NCI-H82 (cell line): ENCODE measurements at regions not wholly inside any gene's neighbourhood (a gene's known extent, or its start where the extent isn't known, plus 50 kb on each side); places are given as distances from the start of the nearest gene placed in this dataset.

Experiments used
- DNase-seq: peaks from one replicate; lab custom pipeline; 2025; lab: John Stamatoyannopoulos, UW

GRCh38 chr7:28293527-28293835, 112.9 kb upstream of the JAZF1 start:
- DNase-seq, result no peak

- peak; percentile 76 for DNase-seq
Observed at GRCh38 chr7:28296571-28297483, 115.5 kb upstream of the CREB5 start.

- no peak for DNase-seq
Observed at GRCh38 chr7:28297801-28298459, 114.4 kb upstream of the CREB5 start.

DNA sequence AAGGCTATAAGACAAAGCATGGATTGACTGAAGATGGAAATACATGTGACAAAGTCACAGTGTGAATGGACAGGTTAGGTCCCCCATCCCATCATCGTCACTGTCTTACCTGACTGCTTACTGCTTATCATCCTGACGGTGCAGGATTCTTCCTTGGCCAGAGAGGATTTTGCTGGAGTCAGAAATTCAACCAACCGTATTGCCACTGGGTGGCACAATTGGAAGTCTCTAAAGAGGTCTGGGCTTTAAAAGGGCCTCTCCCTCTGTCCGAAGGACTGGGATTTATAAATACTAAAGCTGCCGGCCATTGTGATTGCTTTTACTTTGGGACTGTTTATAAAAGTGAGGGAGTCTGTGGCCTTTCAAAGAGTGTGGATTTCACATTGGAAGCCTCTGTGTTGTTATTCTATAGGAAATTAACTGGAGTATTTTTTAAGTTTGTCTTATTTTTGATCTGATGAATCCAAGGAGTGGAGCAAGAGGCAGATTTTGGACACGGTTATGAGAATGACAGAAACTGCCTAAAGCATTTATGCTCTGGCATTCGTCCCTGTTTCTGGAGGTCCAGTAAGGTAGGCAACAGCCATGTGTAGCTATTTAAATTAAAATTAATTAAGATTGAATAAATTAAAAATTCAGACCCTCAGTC, 113.3 kb upstream of the CREB5 start:
- DNase-seq, result peak; percentile 83

DNA sequence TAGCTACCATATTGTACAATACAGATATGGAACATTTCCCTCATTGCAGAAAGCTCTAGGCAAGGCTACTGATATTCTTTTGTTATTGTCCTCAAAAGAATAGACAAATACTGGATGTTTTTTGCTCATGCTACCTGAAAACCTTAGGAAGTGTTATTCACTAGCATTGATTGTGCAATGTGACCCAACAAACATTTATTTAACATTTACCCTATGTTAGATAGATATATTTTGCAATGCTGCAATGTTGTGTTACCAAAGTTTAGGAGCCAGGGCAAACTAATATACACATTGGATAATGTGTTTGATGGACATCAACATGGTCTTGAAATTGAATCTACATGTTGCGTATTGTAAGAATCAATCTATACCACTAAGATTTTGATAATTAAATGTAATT, 112.8 kb upstream of the CREB5 start:
- DNase-seq, result no peak

GRCh38 chr7:28300488-28300887, 111.8 kb upstream of the CREB5 start:
- DNase-seq, result no peak

GRCh38 chr7:28301148-28301641, 111.1 kb upstream of the CREB5 start:
- no peak for DNase-seq

- no peak for DNase-seq
Observed at GRCh38 chr7:28304290-28304689, 108.0 kb upstream of the CREB5 start.

DNA sequence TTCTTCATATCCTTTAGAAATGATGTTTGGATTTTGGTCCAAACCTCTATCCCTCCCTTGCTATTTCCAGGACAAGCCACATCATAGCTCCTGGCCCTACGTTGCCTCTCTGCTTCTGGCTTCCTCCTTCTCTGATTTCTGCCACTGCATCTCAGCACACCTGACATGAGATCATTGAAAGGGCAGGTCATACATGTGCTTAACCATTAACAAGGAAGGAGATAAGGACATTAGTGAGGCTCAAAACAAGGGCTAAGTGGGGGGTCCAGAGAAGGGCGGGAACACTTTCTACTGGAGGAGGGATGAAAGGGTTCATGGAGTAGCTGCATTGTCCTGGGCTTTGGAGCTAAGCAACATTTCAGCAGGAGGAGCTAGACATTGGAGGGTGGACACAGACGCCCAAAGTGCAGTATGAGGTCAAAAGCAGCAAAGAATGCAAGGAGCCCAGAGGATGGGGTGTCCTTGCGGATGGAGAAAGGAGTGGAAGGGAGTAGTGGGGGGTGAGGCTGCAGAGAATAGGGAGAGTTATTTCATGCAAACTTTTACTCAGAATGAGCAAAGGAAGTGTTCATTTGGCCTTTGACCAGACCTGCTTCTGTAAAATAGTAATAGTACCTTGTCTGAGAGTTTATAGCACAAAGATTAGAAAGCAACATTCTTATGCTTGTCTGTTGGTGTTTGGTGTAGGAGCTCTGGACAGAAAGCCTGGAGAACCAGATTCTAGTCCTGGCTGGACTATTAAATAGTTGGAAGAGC, 102.4 kb upstream of the CREB5 start:
- no peak for DNase-seq

GRCh38 chr7:28310460-28310848, 101.9 kb upstream of the CREB5 start:
- DNase-seq, result no peak

GRCh38 chr7:28311670-28312069, 100.6 kb upstream of the CREB5 start:
- DNase-seq, result no peak

DNA sequence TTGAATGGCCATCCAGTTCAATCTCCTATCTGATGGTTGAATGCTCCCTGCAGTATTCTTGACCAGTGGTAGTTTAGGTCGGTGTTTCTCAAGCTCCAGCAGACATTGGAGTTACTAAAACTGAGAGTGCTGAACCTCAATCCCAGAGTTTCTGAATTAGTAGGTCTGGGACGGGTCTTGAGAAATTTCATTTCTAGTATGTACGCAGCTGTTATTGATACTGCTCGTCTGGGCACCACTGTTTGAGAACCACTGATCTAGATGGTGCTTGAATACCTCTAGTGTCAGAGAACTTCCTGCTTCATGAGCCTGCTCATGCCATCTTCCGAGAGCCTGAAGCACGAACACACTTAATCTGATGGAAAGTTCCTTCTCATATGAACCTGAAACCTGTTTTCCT, 99.4 kb upstream of the CREB5 start:
- no peak for DNase-seq

DNA sequence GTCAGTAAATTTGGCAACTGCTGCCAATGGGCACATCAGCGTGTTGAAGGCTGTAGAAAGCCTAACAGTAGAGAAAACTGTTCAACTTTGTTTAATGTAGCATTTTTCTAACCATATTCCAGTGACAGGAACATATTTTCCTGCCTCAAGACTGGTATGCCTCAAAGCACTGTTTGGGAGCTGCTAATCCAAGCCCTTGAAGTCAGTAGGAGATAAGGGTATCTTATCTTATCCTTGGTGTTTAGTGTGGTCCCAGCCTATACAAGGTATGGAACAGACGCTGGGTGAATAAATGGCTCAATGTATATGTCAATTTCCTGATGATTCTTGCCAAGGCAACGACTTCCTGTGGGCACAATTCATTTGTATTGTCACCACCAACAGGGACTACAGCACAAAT, 97.5 kb upstream of the CREB5 start:
- DNase-seq, result no peak

DNA sequence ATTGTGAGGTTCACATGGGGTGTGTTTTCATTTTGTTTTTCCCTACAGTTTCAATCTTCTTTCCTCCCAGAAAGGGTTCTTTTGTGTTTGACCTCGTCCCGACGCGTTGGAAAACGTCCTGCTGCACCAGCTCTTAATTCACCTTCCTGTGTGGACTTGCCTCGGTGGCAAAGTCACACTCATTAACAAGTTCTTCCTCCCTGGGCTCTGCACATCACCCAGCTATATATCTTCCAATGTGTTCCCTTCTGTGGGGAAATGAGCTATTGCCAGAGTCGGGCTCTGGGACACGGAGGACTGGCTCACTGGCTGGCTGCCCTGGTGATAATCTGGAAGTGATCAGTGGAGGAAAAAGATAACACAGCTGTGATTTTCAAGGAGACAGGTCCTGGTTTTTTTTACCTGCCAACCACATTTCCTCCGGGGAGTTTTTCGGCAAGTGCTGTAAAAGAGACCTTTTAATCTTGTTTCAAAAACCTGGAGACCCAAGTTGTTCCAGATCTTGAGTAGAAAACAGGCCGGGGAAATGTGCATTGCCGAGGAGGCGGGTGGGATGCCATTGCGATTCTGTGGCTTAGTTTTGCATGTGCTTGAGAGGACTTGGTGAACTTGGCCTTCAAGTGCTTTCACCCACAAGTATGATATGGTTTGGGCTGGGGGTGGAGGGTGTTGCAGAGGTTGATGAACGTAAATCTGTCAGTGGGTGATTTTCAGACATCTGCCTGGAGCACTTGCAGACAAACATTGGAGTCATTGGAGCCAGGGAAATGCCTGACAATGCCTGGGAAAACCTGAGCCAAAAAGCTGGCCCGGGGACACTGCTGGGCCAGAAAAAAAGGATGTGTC, 96.5 kb upstream of the CREB5 start:
- no peak for DNase-seq

DNA sequence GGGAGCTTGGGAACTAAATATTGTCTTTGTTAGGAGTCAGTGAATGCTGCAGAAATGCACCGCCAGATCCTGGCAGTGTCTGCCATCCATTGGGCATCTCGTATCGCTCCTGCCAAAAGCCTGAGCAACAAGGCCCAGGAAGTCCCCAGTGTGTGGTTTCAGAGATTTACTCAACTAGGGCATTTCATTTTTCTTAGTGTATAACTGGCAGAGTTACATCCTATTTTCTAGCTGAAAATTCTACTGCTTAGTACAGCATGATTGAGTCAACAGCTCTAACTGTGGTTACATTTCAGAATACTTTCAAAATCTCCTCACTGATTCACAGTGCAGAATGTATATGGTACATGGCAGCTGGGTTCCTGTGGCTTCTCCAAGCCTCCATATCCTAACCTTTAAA, 95.8 kb upstream of the CREB5 start:
- no peak for DNase-seq

DNA sequence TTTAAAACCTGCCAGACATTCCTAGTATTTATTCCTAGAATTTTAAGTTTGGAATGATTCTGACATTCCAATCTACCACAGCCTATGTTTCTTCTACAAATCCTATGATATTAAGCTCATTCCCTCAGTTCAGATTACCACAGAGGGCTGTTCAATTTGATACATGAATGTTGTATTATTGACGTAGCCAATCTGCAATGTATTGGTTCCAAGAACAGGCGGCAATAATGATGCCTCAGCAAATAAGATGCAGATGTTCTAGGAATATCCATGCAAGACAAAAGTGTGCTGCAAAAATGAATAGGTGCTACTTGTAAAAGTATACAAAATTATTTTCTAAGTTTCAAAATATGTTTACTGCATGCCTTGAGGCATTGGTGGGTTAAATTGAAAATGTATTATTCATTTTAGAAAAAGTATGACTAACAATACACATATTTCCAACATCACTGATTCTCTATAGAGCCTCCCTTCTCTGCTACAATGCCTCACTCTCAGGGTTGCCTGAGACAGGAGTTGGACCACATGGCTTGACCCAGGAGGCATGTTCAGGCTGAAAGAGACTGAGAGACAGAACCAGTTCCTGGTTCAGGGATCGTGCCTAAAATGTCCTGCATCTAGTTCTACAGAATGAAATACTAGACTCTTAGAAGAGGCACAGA, 94.1 kb upstream of the CREB5 start:
- DNase-seq, result no peak

DNA sequence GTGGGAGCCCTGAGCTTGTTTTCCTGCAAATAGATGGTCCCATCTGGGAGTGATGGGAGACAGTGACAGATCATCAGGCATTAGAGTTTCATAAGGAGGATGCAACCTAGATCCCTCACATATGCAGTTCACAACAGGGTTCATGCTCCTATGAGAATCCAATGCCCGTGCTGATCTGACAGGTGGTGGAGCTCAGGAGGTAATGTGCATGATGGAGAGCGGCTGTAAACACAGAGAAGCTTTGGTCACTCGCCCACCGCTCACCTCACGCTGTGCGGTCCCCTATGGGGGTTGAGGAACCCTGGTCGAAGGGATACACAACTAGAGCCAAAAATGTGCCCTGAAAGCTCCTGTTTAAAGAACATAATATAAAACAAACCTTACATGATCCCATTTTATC, 88.5 kb upstream of the CREB5 start:
- no peak for DNase-seq

DNA sequence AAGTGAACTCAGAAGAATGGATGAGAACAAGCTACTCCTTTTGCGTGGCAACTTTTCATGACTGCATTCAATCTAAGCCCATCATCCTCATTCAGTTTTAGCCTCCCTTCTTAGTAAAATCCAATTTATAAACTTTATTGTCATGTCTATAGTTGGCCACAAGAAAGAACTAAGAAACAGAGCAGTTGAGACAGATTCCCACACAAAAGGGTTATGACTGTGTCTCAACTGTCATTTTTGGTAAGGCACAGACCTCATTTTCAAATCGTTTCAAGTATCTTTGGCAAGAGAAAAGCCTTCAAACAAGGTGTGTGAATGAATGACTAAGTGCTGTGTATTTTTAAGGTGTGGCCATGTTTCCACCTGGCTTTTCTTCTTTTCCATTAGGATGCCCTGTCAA, 84.2 kb upstream of the CREB5 start:
- no peak for DNase-seq

DNA sequence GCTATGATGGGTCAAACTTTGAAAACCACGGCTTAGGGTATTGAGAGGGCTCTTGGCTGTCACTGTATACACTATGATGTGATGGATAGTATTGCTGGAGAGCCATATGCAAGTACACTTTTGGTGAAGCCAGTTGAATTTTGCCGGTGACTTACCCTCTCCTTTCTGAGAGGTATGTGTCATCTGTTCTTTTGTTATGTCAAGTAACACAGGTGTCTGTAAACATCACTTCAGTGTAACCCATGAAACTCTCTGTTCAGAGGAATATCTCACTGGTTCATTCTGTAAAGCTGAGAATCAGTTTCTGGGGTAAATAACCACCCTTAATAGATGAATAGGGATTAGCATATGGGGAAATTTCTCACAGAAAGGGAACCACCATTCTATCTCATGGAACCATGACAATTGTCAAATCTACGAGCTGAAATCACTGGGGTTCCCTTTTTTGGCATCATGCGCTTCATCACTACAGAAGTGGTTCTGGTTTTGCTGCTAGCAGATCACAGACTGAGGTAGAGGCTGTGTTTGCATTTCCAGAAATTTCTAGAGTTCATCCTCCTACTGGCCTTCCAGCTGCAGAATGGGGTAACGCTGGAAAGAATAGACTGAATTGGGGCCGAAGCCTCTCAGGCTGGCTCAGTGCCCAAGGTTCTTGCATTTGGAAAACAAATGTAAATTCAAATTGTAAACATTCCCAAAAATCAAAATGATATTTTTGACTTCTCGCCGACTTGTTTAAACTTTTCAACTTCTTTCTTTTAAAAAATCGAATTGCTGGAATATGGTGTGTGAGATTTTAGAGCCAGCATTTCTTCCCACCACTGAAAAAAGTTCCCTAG, 83.3 kb upstream of the CREB5 start:
- DNase-seq, result no peak
